ENCODE measurements at regions not wholly inside any gene's neighbourhood (a gene's known extent, or its start where the extent isn't known, plus 50 kb on each side); places are given as distances from the start of the nearest gene placed in this dataset.
A peak's percentile ranks its signal among the peaks of the same experiment; 100 is the strongest.

GRCh38 chr7:115548756-115549155 is 481.8 kb downstream of the TFEC start:
- no peak for DNase-seq

GRCh38 chr7:115546790-115547189 is 483.8 kb downstream of the TFEC start:
- DNase-seq: no peak

- no peak for DNase-seq
Measured at GRCh38 chr7:115533785-115534184, 496.8 kb downstream of the TFEC start.

GRCh38 chr7:115526278-115526677 is 504.3 kb downstream of the TFEC start:
- DNase-seq: no peak

GRCh38 chr7:115522174-115522573 is 508.4 kb downstream of the TFEC start:
- DNase-seq: no peak

- DNase-seq: no peak
Measured at GRCh38 chr7:115516341-115516740, 514.2 kb downstream of the TFEC start.

GRCh38 chr7:115511330-115511729 is 519.2 kb downstream of the TFEC start:
- no peak for DNase-seq

- no peak for DNase-seq
Measured at GRCh38 chr7:115505136-115505535, 525.4 kb downstream of the TFEC start.

GRCh38 chr7:115499956-115500355 is 530.6 kb downstream of the TFEC start:
- DNase-seq: no peak

- no peak for DNase-seq
Measured at GRCh38 chr7:115496006-115496405, 534.6 kb downstream of the TFEC start.

GRCh38 chr7:115494529-115495147 is 535.9 kb downstream of the TFEC start:
- no peak for DNase-seq

GRCh38 chr7:115493381-115493780 is 537.2 kb downstream of the TFEC start:
- DNase-seq: no peak

GRCh38 chr7:115491744-115492380 is 538.7 kb downstream of the TFEC start:
- DNase-seq: no peak

GRCh38 chr7:115479448-115479847 is 551.1 kb downstream of the TFEC start:
- DNase-seq: no peak

- DNase-seq: no peak
Measured at GRCh38 chr7:115478426-115478825, 552.1 kb downstream of the TFEC start.

- peak; percentile 54 for DNase-seq
Measured at GRCh38 chr7:115477193-115477651, 553.3 kb downstream of the TFEC start.

GRCh38 chr7:115476671-115477181 is 553.8 kb downstream of the TFEC start:
- peak; percentile 26 for DNase-seq

GRCh38 chr7:115475761-115476385 is 554.0 kb downstream of the MDFIC start:
- no peak for DNase-seq

- DNase-seq: no peak
Measured at GRCh38 chr7:115475206-115475605, 553.3 kb downstream of the MDFIC start.

- DNase-seq: no peak
Measured at GRCh38 chr7:115474137-115474536, 552.2 kb downstream of the MDFIC start.

GRCh38 chr7:115471891-115472290 is 550.0 kb downstream of the MDFIC start:
- no peak for DNase-seq

GRCh38 chr7:115462301-115463015 is 540.6 kb downstream of the MDFIC start:
- no peak for DNase-seq

GRCh38 chr7:115449689-115450088 is 527.8 kb downstream of the MDFIC start:
- DNase-seq: no peak

All from right hindlimb (tissue), 1 donor.